Fibroblast of upper back skin (primary cell): ENCODE measurements at regions not wholly inside any gene's neighbourhood (a gene's known extent, or its start where the extent isn't known, plus 50 kb on each side); places are given as distances from the start of the nearest gene placed in this dataset.

Source experiments
- DNase-seq: peaks from one replicate; pipeline ENCODE4 v3.0.0-alpha.2; 2013

DNA sequence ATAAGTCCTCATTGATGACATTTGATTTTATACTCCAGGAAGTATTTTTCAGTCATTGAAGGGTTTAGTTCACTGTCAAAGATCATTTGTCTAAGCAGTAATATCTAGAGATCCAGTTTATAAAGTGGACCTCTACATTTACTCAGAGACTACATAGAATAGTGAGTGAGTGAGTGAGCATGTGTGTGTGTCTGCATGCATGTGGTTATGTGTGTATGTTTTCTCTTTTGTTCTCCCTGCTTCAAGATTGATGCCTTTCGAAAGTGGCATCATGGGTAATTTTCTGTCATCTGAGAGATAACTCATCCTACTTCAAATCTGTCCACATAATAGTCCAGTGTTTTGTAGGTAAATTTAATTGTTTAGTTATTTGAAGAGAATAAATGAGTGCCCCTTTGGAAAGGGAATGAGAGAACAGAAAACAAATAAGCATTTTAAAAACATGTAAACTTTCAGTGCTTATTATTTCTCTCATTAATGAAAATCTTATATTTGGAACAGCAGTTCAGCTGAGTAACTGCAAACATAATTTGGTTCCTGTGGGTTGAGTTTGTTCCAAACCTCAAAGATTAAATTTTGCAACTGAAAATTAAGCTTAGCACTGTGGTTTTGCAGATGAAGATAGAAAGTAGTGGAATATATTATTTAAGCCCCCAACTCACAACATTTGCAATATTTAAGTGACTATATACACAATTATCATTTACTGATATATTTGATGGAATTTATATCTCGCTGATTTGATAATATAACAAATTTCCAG, 1295.1 kb upstream of the C9orf72 start:
- DNase-seq, result no peak

DNA sequence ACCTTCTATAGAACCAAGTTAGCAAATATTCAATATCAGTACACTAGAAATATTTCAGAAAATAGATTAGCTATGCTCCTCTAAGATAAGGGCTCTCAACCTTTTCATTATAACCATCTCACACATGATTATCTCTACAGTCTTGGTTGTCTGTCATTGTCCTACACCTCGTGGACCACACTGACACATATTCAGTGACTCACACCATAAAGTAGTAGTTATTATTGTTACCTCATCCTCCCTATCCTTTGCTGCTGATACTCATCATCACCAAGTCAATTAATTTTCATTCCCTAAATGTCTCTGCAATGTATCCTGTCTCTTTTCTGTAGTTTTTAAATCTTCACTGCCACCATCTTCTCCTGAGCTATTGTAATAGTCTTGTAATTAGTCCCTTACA, 1309.2 kb upstream of the C9orf72 start:
- DNase-seq, result no peak

DNA sequence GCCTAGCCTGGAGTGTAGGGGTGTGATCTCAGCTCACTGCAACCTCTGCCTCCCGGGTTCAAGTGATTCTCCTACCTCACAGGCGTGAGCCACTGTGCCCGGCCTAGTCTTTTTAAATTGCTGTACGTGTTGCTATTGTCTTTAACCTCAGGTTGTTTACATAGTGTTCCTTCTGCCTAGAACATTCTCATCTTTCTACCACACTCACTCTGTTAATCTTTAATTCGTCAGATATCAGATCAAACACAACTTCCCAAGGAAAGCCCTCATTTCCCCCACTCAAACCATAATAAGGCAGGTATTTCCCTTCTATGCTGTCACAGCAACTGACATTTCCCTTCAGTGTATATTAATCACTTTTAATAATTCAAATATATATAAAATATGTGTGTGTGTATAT, 1310.0 kb upstream of the C9orf72 start:
- no peak for DNase-seq

DNA sequence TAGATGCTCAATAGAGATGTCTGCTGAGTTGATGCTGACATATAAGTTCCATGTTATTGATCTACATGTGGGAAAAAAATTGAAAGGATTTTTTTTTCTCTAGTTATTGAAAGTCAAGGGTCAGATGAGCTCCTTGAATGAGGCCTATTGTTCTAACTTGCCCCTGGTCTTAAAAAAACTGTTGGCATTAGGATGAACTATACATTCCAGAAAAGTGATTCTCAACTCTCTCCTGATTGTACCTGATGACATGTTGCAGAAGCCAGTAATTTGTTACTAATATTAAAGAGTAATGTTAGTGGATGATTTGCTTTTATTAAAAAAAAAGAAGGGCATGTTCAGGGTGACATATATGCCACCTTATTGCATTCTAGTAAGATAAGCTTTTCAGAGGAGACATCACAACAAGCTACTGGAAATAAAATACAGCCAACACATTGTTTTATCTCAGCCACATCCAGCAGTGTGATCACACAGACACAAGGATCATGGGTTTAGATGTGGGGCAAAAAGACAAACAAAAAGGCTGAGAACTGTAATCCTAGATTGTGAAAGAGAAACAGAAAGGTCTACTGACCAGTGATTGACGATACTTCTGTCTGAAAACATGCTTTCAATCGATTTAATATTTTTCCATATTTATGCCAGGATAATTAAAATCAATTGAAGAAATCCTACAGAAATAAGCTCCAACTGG, 1314.1 kb upstream of the C9orf72 start:
- DNase-seq, result no peak

DNA sequence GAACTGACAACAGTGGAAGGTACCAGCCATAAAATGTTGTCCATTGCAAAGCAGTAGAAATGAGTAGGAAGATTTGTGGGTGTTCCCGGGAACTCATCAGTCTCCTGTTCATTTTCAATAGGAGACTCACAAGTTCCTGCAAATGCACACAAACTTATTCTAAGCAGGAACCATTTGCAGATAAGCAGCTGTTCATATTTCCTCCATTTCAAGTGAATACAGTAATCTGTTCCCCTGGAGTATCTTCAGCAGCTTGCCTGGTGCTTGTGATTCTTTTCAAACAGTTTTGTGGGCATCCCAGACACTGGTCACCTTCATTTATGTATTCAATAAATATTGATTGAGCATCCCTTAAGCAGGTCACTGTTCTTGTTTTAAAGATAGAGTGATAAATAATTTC, 1315.5 kb upstream of the C9orf72 start:
- DNase-seq, result no peak

DNA sequence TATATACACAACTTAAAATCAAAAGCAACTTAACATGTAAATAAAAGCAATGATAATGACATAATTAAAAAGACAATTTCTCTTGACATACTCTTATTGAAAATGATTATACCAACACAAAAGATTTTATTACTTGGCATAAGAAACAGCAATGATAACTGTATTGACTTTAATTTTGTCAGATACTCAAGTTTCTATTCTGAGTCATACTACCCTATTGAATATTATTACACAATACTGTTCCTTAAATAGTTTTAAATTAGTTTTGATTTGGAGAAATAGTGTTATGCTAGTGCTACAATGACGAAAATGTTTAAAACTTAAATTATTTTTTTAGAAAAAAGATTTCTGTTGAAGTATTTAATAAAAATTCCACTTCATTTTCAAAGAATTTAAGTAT, 1319.3 kb upstream of the C9orf72 start:
- DNase-seq, result no peak

DNA sequence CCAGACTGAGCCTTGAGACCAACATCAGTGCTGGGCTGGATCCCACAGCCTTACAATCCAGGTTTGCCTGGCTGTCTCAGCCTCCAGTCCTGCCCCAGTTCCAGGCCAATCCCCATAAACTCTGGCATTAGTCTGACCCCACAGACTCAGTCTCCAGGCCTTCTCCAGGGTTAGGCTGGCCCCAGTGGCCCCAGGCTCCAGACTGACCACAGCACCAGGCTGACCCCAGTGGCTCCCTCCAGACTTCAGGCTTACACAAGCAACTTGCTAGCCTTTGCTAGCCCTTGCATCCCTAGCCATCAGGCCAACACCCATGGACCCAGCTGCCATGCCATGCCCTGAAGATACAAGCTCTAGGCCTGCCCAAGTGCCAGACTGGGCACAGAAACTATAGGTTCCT, 1326.0 kb upstream of the C9orf72 start:
- DNase-seq, result no peak

DNA sequence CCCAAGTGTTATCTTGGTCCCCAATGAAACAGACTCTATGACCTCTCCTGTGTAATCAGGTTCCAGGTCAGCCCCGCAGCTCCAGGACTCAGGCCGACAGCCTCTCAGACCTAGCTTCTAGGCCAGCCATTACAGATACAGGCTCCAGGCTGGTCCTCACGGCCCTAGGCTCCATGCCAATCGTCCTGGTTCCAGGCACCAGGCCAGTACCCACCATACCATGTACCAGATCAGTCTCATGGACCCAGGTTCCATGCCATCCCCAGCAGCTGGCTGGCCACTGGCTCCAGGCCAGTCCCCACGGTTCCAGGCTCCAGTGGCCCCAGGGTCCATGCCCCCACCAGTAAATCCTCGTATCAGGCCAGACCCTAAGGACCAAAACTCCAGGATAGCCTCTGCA, 1326.6 kb upstream of the C9orf72 start:
- DNase-seq, result no peak

DNA sequence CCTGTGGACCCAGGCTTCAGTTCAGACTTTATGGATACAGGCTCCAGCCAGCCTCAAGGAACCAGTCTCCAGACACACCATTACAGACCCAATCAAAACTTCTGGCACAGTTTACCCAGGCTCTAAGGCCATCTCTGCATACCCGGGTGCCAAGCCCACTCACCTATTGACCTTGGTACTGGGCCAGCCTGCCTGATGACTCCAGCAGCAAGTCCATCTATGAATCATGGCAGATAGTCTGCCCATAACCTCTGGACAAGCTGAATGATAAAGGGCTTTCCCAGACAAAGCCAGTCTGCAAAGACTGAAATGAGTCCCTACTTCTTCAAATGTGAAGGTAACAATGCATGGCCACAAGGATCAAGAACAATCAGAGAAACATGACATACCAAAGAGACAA, 1327.1 kb upstream of the C9orf72 start:
- DNase-seq, result no peak

DNA sequence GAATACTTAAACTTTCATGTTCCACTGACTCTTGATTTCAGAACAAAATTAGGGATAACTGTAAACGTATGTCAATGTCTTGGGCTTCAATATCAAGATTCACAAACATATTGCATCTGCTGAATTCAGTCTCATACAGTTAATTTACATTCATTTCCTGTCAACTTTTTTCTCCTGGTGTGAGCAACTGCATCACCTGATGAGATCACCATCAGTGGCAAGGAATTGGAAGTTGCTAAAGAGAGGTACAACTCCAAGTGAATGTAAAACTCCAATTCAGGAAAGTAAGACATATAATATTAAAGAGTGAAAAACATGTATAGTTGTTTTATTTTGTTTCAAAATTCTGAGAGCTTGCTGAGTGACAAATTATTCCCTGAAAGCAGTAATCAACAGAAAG, 1336.2 kb upstream of the C9orf72 start:
- DNase-seq, result no peak

DNA sequence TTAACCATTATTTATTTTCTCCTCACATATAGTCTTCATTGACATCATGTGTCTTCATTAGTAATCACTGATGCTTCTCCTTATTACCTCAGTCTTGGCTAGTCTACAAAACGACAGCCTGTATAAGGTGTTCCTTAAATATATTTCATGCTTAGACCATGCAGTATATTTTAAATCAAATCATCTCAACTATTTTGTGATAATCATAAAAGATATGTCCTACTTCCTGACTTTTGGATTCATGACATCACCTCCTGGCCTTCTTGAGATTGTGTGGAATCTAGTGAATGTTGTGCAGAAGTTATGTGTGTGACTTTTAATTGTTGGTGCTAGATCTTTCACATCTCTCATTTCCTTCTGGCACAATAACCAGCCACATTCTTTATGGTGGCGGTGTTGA, 1339.3 kb upstream of the C9orf72 start:
- DNase-seq, result no peak

DNA sequence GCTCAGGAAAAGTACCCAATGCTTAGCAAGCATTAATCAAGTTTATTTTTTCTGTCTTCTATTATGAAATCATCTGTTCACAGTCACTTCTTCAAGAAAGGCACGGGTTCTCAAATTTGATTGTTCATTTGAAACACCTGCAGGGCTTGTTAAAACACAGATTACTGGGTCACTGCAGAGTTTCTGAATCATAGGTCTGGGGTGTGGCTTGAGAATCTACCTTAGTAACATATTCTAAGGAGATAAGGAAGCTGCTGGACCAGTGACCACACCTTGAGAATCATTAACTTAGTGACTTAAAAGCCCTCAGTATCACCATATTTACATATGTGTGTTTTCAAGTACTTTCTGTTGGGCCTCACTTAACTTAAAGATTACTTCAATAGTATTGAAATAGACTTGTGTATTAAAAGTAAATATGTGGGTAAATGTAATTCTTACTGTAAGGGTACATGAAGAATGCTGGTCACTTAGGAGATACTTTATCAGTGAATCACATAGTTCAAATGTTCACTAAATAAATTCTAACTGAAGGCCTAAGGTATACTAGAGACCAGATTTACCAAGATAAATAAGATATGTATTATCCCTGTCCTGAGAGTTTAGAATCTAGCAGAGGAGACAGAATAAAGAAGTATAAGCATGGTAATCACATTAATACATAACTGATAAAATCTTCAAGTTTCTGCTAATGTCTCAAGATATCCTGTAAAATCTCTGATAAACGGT, 1342.1 kb upstream of the C9orf72 start:
- DNase-seq, result no peak

DNA sequence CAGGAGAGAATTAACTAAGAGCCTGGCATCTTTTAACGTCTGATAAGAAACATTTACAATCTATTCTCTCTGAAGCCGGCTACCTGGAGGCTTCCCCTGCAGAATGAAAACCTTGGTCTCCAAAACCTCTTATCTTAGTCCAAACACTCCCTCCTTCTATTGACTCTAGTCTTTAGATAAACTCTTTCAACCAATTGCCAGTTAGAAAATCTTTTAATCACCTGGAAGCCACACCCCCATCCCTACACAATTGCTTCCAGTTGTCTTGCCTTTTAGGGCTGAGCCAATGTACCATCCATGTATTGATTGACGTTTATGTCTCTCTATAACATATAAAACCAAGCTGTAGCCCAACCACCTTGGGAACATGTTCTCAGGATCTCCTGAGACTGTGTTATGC, 1343.1 kb upstream of the C9orf72 start:
- no peak for DNase-seq

DNA sequence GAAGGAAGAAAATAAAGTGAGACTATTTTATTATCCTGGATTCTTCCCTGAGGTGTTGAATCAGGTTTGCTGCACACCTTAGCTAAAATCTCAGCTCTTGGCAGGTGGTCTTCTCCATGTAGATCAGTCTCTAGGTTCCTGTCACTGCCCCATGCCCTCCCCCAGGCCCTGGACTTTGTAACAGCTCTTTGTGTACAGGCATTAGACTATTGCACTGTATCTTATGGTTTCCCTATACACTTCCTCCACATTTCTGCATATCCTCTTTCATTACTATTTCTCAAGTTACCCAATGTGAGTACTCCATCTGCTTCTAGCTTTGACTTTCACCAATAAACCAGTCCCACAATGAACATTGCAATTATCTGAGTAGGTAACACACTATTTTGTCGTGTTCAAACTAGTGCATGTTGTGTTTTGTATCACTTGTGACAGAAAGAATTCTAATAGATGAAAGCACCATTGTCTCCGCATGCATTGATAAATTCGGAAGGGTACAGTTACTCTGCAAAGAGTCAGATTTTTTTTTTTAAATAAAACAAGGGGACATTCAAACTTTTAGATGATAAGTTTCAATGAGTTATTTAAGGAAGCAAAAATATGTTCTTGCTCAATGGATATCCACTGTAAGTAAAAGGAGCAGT, 1348.7 kb upstream of the C9orf72 start:
- DNase-seq, result no peak

DNA sequence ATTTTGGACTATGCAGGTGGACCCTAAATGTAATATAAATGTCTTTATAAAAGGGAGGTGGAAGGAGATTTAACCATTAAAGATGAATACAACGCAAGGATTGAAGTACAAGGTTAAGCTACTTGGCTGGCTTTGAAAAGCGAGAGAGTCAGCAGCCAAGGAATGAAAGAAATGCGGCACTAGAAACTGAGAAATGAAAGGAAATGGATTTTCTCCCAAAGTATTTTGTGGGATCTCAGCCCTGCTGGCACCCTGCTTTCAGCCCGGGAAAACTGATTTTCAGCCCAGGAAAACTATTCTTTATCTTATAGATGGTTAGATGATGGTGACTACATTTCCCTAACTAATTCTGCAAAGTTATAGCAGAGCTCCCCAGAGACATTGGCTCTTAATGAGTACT, 1349.6 kb upstream of the C9orf72 start:
- peak; percentile 11 for DNase-seq

DNA sequence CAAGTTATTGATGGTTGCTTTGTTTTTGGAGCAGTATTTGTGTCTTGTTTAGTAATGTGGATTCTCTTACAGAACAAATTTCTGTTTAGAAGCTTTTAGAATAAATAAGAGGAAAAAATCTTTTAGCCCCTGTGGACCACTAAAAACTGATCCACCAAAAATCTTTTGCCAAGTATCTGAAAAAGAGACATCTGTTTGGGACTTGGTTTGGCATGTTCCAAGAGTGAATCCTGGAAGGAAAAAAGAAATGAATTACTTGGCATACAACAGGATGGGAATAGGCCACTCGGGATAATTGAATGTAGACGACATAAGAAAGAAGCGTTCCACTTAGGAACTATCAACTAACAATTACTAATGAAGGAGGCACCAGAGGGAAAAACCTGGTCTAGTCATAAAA, 1350.1 kb upstream of the C9orf72 start:
- DNase-seq, result no peak

DNA sequence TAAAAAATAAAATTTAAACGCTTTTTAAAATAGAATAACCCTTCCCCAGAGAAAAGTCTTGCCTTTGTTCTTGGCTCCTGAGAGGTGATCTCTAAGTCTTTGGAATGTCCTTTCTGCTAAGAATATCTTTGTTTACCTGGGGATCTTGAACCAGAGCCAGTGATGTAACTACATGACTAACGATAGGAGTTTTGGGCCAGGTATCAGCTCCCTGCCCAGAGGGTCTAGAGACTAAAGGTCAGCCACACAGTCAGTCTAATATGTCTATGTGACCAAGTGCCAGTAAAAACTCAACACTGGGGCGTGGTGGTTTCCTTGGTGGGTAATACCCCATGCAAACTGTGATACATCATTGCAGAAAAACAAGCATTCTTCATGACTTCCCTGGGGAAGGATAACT, 1351.9 kb upstream of the C9orf72 start:
- DNase-seq, result no peak

DNA sequence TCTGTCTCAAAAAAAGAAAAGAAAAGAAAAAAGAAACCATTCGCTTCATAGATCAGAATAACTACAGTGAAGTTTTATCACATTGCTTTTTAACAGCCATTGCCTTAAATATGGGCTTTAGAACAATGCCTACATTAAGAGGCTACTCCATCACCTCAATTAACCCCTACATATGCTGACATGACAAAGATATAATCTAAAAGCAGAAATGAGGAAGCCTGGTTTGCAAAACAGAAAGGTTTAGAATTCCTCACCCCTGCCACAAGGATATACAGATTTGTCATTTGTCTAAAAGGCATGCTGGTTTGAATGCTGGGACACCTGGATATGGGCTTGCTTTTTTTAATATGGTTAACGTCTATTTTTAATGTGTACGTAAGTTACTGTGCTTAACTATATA, 1353.0 kb upstream of the C9orf72 start:
- DNase-seq, result no peak

DNA sequence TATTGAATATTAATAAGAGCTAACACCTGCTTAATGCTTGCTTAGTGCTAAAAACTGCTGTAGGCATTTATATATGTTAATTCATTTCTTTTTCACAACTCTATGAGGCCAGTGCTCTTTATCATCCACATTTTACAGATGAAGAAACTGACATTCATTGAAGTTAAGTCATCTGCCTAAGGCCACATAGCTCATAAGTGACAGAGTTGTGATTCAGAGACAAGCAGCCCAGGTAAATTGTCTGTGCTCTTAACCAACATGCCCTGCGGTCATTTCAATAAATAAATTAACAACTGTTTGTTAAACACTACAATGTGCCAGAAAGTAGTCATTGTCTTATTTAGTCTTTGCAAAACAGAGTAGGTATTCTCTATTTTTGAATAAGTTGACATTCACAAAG, 1354.4 kb upstream of the C9orf72 start:
- no peak for DNase-seq

DNA sequence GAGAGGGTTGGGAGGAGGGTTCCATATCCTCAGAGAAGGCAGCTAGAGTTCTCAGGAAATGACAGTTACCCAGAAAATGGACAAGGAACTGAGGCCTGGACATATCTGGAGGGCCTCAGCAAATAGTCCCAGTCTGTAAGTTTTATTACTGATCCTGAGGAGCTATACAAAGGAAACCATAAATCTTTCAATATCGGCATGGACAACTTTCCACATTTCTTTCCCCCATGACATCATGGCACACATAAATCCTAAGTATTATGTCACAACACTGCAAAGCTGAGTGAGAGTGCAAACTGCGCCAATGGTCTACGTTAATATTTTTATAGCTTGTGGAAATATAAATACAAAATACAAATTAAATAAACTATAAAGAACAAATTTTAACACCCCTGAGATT, 1356.2 kb upstream of the C9orf72 start:
- no peak for DNase-seq

DNA sequence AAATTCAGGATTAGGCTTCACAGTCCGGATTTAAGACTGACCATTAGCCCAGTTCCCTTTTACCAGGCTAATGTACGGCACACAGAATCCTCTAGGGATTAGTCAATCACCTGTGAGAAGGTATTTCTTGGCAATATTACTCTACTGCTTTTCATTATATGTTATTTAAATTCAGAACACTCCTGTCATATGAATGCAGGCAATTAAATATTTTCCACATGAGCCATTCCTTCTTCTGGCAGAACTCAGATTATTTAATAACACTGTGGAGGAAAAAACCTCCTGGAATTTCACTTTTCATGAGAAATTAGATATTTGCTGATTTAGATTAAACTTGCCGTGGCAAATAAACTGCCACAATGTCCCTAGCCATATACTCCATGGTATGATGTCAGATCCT, 1357.5 kb upstream of the C9orf72 start:
- no peak for DNase-seq

DNA sequence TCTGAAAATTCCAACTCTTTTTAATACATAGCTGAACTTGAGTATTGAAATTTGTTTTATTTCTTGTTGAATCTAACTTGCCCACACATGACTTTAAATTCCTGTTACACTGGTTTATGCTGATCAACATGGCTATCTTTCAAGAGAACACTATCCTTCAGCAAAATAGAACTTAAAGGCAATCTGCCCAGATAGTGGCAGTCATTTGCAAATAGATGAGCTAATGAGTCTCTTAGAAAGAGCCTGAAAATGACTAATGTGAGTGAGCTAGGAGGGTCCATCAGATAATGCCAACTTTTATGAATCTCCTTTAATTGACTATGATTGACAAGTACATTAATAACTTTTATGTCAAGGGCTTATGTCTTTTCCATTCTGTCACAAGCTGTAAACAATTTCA, 1360.8 kb upstream of the C9orf72 start:
- no peak for DNase-seq

DNA sequence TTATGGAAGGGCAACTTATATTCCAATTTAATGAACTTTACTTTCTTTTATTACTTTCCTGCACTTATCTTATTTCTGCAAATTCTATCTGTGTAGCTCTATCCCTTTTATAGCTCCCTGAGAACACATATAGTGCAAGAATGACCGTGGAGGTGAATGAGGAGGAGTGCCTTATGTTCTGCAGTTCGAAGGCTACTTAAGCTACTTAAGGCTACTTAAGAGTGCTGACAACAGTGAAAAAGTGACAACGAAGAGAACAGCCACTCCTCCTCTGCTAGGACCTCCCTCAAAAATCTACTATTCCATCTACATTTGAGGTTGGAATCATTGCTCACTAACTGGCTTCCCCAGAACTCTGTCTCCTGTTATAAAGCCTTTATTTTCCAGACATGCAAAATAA, 1365.7 kb upstream of the C9orf72 start:
- no peak for DNase-seq

DNA sequence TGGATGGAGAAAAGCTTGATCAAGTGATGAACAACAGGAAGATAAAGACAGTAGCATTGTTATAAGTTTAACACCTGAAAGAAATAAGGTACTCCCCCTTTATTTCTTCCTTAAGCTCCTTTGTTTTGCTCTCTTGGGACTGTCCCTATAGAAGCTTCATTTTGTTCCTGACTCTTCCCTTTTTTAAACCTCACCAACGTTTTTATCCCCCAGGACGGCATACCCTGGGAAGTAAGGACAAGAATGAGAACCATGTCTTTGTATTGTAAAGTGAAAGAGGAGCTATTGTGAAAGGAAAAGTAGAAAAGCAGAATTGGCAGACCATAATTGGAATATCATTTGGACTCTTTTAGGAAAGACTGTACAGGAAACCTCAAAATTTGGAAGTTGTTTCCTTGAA, 1368.6 kb upstream of the C9orf72 start:
- DNase-seq, result no peak
